AG08395 (cell line): ENCODE measurements at regions not wholly inside any gene's neighbourhood (a gene's known extent, or its start where the extent isn't known, plus 50 kb on each side); places are given as distances from the start of the nearest gene placed in this dataset.
A peak's percentile ranks its signal among the peaks of the same experiment; 100 is the strongest.

Source experiments
- DNase-seq: peaks from one replicate; pipeline ENCODE4 v3.0.0; 2012; ENCODE audit warnings: mixed read lengths, low spot score

DNA sequence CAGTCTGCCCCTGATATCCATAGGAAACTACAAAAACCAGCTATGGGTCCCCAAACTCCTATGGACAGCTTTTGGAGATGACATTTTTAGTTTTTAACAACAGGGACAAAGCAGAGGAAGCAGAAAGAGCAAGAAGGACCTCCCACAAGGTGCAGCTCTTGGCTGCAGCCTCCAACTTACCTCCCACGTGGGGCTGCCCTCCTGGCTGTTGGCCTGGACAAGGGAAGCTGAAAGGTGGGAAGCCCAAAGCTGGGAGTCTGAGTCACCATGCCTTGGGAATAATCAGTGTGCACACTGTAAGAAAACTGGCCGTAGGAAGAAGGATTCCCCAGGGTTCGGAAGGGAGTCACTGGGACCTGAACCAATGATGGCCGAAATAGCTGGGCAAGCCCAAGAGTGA lies 51.8 kb upstream of the PAX1 start:
- DNase-seq, result no peak

DNA sequence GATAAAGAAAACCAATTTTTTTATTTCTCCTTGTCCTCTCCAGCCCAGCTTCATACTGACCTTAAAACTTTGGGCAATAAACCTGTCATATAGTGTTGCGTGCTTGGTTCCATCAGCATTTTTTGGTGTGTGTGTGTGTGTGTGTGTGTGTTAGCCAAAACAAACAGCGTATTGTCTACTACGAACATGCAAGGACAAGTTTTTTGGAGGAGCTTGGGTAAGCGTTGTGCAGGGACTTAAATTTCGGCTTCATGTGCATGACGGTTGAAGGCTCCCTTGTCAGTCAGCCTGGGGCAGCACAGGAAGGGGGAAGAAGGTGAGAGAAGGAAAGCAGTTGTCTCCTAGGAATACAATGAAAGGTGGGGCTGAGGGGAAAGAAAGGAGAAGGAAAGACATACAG lies 62.0 kb upstream of the PAX1 start:
- no peak for DNase-seq

DNA sequence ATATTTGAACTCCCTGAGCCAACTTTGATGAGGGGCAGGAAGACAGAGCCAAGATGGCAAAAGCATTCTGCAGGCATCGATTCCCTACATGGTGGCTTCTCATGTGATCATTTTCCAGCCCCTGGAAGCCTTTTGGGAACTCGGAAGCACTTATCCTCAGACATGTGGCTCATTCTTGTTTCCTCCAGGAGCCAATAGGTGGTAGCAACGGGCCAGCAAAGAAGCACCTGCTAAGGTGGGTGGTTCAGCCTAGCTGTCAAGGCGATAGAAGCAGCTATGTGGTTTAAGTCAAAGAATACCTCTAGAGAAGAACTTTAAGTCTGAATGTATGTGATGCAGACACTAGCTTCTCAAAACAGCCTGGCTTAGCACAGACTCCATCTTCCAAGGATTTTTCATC lies 64.9 kb upstream of the PAX1 start:
- DNase-seq, result no peak

DNA sequence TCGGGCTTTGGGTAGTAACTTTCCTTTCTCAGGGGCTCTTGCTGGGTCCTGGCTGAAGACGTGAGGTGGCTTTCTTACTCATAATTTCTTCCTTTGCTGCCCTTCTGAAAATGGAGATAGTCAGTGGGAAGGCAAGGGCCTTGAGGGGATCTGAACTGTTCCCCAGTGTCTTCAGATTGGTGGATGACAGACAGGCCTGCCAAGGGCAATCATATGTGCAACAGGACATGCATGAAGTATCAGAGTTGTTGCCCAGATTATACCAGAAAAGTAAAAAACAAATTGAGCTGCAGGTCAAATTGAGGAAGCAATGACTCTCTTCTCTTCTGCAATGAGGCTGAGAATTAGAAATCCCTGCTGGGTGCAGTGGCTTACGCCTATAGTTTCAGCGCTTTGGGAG lies 71.6 kb upstream of the PAX1 start:
- no peak for DNase-seq

DNA sequence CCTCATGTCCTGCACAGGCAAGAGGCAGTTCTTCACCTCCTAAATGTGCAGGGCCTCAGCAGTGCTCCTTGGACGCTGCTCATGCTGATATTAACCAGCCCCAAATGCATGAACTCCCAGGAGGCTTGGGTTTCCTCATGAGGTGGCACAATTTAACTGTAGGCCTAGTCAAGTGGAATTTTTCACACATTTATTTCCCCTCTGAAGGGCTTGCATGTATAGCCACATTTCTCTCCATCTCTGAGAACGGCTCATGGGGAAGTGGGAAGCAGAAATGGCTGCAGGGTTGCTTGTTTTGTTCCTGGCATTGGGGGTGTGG lies 72.8 kb upstream of the PAX1 start:
- no peak for DNase-seq

DNA sequence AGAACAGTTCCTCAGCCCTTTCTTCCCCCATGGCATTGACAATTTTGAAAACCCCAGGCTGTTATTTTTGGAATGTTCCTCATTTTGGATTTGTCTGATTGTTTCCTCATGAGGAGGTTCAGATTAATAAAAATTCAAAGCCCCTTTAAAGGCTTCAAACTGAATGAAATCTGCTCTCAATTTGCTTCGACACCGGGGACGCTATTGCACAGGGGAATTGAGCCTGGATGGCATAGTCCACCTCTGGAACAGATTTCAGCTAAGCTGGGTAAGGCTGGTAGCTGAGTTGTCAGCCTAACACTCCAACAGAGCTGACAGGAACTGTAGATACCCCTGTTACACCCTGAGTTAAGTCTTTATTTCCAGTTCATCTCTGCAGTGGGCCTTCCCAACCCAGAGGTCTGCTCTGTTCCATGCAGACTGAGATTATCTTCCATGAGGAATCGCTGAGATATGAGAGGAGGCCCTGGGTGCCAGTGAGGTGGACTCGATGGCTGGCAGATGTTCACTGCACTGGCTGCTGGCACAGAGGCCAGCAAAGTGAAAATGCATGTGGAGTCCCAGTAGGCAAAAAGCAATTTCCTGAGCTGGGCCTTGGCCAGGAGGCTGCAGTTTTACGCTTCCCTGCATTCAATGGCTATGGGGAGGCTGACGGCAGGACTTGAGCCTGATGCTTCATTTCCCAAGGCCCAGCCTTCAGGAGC lies 73.3 kb upstream of the PAX1 start:
- DNase-seq, result no peak

DNA sequence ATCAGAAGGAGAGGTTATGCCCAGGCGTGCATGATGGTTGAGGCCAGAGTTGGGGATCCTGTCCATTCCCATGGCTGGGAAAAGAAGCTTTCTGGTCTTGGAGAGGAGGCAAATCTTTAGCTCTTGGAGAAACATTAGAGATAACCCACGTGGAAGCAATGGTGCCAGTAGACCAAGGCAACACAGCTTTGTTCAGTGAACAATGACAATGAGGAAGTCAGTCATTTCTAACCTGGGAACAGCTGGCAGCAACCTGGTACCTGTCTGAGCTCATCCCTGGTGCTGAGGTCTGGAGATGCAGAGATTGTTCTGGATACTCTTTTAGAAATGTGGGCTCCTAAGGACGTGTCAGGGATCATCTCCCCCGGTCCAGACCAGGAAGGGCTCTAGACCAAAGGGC lies 76.7 kb upstream of the PAX1 start:
- DNase-seq, result no peak

DNA sequence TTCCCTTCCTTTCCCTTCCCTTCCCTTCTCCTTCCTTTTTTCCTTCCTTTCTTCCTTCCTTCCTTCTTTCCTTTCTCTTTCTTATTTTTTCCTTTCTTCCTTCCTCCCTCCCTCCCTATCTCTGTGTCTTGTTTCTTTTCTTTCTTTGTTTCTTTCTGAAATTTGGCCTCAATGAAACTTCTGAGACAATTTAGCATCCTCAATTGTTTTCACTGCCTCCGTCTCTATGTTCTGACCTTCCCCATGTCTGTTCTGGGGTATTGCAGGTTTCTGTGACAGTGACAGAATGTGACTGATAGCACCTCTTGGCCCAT lies 81.7 kb upstream of the PAX1 start:
- DNase-seq, result no peak

DNA sequence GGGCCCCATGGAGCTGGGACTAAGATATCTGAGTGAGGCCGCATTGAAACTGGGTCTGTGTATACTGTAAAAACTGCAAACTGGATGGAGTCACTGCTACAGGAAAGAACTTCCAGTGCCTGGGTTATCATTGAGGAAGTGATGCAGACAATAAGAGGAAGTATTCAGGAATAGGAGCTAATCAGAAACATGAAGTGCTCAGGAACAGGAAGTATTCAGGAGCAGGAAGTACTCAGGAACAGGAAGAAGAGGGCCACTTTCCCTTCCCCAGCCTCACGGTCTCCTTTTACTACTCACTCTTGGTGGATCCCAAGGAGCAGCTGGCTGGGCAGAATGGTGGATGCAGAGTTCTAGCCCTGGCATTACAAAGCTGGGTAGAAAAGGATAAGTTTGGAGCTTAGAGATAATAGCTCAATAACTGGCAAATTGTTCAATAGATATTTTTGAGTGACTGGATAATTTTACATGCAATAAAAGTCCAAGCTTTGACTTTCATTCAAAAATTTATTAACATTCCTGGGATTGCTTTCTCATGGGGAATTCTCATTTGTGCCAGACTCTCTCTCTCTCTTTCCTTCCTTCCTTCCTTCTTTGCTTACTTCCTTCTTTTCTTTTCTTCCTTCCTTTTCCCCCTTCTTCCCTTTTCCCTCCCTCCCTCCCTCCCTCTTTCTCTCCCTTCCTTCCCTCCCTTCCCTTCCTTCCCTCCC lies 82.2 kb upstream of the PAX1 start:
- DNase-seq, result no peak

DNA sequence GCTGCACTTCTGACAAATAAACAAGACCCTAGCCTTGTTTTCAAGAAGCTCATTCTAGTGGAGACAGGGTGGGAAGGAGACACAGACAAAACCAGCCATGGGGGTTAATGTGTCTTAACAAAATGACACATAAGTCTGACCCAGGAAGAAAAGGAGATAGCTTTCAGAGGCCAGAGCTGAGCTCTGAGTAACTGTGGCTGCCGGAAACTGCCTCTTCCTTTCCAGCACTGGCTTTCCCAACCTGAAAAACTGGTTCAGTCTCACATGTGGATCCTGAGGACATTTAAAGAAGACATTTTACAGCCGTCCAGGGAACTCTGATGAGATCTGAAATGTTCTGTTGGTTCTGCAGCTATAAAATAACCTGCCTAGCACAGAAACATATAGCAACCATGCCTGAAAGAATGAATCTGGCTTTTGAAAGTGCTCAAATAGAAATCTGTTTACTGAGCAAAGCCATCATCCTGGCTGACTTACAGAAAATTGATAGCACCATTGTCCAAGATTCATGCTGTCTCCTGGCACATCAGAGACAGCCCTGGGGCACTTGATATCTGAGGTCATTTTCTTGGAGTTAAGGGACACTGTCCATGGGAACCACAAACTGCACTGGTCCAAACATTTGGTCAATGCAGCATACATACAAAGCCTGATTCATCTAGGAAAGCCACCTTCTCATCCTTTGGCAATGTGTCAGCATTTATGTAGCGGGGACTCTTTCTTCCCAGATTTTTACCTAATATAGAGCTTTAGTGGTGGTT lies 83.2 kb upstream of the PAX1 start:
- DNase-seq, result no peak

DNA sequence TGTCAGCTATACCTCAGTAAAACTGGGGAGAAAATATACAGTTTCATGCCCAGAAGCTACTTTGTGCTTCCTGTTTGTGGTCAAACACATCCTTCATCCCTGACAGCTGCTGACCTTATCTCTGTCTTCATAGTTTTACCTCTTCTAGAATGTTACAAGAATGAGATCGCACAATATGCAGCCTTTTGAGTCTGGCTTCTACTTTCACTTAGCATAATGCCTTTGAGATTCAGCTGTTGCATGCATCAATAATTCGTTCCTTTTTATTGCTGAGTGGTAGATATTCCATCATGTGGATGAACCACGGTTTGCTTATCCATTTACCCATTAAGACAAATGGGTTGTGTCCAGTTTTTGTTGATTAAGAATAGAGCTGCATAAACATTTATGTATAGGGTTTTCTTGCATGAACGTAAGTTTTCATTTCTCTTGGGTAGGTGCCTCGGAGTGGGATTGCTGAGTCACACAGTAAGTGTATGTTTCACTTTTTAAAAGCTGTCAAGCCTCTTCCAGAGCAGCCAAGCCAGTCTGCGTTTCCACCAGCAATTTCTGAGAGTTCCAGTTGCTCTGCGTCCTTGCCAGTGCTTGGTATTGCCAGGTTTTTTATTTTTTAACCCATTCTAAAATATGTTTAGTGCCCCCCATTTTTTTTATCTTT lies 86.6 kb upstream of the PAX1 start:
- DNase-seq, result no peak

DNA sequence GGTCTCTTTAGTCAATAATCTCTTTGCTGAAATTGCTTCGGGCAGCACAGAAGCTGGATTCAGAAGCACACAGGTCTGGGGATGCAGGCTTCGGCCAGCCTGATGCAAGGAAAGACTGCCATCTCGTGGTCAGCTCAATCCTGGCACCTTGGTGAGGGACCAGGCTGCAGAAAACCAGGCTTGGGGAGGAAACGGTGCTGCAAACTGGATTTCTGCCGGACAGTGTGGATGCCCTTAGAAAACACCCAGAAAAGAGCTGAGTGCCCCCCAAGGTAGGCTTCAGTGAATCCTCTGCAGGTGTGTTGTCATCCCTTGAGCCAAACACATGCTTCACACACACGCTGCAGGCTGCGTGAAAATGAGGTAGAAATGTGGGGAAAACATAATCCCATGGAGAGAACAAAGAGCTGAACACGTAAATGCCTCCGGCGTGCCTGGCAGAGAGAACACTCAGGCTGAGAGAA lies 89.8 kb upstream of the PAX1 start:
- DNase-seq, result peak; percentile 83

DNA sequence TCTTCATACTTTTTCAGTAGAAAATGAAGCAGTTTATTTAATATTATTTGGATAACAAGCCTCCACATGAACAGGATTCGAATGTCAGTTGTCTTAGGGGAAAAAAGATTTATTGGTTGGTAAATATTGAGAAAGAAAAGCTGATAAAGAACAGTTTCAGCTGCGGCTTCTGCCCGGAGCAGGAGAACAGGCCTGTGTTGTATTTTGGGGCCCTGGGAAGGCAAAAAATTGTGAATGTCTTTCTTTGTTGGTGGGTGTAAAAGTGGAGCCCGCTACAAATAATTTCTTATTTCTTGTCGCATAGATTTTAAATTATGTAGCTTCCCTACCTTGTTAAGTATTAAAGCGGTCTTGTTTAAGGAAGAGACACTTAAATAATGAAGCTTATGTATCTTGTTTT lies 90.5 kb upstream of the PAX1 start:
- DNase-seq, result no peak

DNA sequence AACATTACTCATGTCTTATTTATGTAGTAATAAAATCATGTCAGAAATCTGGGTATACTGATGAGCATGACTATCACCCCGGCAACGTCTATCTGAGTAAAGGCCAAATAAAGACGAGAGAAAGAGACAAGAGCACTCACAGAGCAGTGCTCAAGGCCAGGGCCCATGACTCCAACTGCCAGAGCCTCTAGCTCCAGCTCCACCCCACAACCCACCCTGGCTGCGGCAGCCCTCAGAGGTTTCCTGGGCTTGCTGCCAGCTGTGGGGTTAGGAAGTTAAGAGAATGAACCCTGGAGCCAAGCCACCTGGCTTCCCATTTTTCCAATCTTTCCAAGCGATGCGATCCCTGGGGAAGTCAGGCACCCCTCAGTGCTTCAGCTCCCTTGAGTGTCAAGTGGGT lies 92.0 kb upstream of the PAX1 start:
- no peak for DNase-seq

DNA sequence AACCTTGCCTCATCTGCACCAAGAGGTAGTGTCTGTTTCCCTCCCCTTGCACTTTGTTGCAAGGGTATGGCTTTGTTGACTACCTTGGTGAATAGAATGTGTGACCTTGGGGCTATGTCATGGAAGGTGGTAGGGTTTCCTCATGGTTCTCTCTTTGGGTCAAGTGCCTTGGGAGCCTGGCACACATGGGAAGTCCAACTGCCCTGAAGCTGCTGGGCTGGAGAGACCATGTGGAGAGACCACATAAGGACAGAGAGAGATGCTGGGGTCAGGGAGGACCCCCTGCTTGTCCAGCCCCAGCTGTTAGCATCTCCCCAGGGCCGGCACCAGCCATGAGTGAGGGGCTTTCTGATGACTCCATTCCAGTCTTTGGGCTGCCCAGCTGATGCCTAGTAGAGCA lies 95.5 kb upstream of the PAX1 start:
- DNase-seq, result no peak

DNA sequence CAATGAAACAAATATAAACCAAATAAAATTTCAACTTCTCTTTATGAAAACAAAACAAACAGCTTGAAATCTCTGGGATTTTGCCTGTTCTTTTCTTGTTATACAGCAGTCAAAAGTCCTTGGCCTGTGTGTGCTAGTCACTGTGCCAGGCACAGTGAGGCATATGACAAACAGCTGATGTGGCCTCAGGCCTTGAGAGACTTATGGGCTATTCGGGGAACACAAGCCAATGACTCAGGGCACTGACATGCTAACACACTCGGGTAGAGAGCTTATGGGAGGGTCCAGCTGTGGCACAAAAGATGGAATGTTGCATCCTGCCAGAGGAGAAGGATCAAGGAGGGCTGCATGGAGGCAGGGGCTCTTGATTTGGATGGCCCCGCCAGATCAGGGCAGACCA lies 95.4 kb upstream of the NKX2-2 start:
- DNase-seq, result peak; percentile 38

DNA sequence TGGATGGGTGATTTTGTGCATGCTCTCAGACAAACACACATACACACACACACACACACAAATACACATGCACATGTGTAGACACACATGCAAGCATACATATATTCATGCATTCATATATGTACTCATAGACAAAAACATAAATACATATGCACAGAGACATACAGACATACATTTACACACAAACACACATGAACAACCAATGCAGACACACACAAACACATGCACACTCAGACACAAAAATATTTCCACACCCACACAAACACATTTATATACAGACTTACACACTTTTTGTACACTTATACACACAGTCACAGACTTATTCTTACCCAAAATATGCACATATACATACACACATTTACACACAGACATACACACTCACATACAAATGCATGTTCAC lies 94.9 kb upstream of the NKX2-2 start:
- no peak for DNase-seq

DNA sequence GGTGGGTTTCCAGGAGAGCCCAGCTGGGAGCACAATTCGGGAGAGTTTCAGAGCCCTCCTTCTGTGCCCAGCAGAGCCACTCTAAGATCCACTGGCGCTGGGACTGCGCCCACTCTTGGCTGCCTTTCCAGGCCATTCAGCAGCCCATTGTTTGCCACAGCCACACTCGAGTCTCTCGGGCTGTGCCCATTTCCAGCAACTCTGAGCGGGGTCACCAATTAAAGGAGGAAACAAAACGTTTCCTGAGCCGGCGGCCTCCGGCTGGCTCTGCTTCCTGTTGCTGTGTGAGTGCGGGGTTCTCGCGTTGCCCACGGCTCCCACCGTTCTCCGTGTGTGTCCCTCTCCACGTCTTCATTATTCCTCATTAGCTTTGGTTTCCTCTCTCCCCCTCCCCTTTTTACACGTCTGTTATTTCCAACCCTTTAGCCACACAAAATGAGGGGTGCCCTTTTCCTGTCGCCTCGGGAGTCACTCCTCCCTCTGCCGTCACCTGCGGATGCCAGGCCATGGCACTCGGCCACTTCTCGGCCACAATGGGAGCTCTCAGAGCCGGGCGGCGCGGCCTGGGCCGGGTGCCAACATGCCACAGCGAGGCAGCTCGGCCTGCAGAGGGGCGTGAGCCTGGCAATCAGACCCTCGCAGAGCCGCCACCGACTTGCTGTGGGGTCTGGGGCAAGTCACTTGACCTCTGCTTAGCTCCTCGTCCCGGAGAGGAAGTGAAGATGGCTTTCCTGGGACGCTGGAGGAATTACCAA lies 94.3 kb upstream of the NKX2-2 start:
- no peak for DNase-seq

DNA sequence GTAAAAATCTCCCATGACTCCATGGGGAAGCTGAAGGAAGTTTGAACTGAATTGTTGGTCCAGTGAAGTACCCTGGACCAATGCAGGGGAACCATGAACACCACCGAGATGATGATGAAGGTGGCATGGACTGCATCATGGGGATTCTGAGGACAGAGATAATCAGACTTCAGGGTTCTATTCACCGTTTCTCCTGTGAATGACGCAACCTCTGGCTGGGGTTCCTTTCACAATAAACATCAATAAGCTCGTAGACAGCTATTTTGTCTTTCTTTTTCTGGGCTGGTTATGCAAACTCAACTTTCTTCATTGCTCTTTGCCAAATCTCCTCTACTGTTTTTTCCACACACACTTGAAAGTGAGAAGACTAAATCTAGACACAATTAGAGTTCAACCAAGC lies 87.9 kb upstream of the NKX2-2 start:
- no peak for DNase-seq

DNA sequence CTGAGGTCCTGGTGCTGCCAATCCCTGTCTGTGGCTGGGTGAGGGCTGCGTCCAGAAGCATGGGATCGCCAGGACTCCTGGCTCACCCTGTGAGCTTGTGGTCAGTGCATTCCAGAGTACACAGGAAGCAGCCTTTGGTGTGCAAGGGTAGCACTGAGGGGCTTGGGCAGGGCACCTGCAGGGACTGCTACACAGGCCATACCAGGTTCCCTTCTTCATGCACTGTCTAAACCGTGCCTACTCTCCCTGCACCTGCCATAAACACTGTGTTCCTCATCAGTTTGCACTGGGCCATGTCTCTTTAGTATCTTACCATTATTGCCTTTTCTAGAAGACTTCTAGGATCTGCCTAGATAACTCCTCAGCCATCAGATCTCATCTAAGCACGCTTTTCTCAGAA lies 72.8 kb upstream of the NKX2-2 start:
- no peak for DNase-seq

DNA sequence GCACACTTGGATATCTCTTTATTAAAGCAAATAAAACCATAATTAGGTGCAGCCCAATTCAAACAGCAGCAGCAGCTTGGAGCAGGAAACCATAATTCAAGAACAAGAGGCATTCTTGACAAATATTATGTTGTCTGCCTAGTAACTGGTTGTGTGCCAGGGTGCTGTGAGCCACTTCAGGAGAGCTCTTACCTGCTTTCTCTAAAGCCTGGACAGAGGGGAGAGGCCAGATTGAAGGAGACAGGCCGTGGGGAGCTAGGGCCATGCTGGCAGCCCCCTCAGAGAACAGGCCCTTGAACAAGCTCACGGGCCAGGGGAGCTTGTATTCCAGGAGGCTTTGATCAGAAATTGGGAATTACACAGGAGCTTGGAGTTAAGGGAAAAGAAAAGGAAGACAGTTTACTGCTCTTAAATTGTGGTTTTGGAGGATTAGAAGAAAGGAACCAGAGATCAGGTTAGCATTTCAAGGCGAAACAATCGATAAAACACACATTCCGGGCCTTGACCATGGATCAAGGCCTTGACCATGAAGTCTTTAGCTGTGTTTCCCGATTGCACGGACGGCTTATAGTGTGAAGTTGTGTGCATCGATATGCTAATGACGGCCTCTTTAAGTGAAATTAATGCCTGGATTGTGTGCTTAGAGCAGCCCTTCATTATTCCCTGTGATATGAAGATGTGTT lies 69.8 kb upstream of the NKX2-2 start:
- no peak for DNase-seq

DNA sequence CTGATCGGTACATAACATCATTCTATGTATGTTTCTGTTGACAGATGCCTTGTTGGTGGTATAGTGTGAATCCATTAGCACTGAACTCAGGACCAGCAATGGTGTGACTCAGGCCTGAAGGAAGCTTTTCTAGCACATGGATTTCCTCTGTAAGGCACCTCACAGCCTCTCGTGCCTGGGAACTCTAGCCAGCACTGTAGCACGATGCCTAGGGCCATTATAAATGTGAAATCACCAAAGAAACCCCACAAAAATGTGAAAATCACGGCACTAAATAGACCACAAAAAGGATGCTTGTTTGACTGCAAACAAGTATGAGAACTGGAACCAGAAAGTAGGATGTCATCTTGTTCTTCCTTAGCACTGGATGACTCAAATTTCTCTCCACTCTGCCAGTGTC lies 63.7 kb upstream of the NKX2-2 start:
- no peak for DNase-seq
